SK-N-SH treated with all-trans-retinoic acid at 6 μM for 48 hours (cell line): ENCODE measurements at regions not wholly inside any gene's neighbourhood (a gene's known extent, or its start where the extent isn't known, plus 50 kb on each side); places are given as distances from the start of the nearest gene placed in this dataset.

Source experiments
- ATAC-seq: fragments of 200-7000 bp; cut with Tn5 transposase; 3 replicates; pipeline ENCODE4 v1.9.1; 2020; ENCODE audit warnings: mild to moderate bottlenecking, moderate library complexity
- ARNTL ChIP-seq: fragments of 450-650 bp; formaldehyde crosslinking; IDR thresholded peaks from 2 replicates; pipeline ENCODE4 v1.5.0; 2020; ENCODE audit warnings: low read depth, mild to moderate bottlenecking, moderate library complexity, borderline replicate concordance
- BACH2 ChIP-seq: fragments of 250-450 bp; sonication (Bioruptor Pico); IDR thresholded peaks from 2 replicates; pipeline ENCODE4 v1.9.0; 2021; ENCODE audit warnings: mild to moderate bottlenecking, borderline replicate concordance
- CSDC2 ChIP-seq: fragments of 250-450 bp; sonication (Bioruptor Pico); IDR thresholded peaks from 2 replicates; pipeline ENCODE4 v1.5.0; 2020; ENCODE audit warnings: mild to moderate bottlenecking, moderate library complexity
- ESRRG ChIP-seq: fragments of 250-450 bp; sonication (Bioruptor Pico); IDR thresholded peaks from 2 replicates; pipeline ENCODE4 v1.6.1; 2021; ENCODE audit warnings: mild to moderate bottlenecking
- GLIS3 ChIP-seq: fragments of 250-450 bp; sonication (Bioruptor Pico); IDR thresholded peaks from 2 replicates; pipeline ENCODE4 v1.5.0; 2020; ENCODE audit warnings: mild to moderate bottlenecking, moderate library complexity
- ISL1 ChIP-seq: fragments of 250-450 bp; sonication (Bioruptor Pico); IDR thresholded peaks from 2 replicates; pipeline ENCODE4 v2.1.2; 2022; ENCODE audit warnings: mild to moderate bottlenecking, moderate library complexity
- OSR1 ChIP-seq: fragments of 250-450 bp; sonication (Bioruptor Pico); IDR thresholded peaks from 2 replicates; pipeline ENCODE4 v1.8.0; 2022; ENCODE audit warnings: moderate library complexity, mild to moderate bottlenecking, inconsistent platforms
- PPARA ChIP-seq: fragments of 250-450 bp; sonication (Bioruptor Pico); IDR thresholded peaks from 2 replicates; pipeline ENCODE4 v1.5.0; 2020; ENCODE audit warnings: mild to moderate bottlenecking, borderline replicate concordance
- RARB ChIP-seq: fragments of 250-450 bp; sonication (Bioruptor Pico); IDR thresholded peaks from 2 replicates; pipeline ENCODE4 v1.8.0; 2021; ENCODE audit warnings: mild to moderate bottlenecking, moderate library complexity
- SNAI2 ChIP-seq: fragments of 250-450 bp; sonication (Bioruptor Pico); IDR thresholded peaks from 2 replicates; pipeline ENCODE4 v1.5.0; 2020; ENCODE audit warnings: mild to moderate bottlenecking, moderate library complexity
- TCF4 ChIP-seq: fragments of 250-450 bp; sonication (Bioruptor Pico); IDR thresholded peaks from 2 replicates; pipeline ENCODE4 v1.8.0; 2021; ENCODE audit warnings: mild to moderate bottlenecking, moderate library complexity, borderline replicate concordance
- TOX ChIP-seq: fragments of 250-450 bp; sonication (Bioruptor Pico); IDR thresholded peaks from 2 replicates; pipeline ENCODE4 v1.8.0; 2021; ENCODE audit warnings: mild to moderate bottlenecking, moderate library complexity, borderline replicate concordance
- ZC3H10 ChIP-seq: fragments of 250-450 bp; sonication (Bioruptor Pico); IDR thresholded peaks from 2 replicates; pipeline ENCODE4 v1.5.1; 2021; ENCODE audit warnings: mild to moderate bottlenecking, moderate library complexity
- ZFP3 ChIP-seq: fragments of 250-450 bp; sonication (Bioruptor Pico); IDR thresholded peaks from 2 replicates; pipeline ENCODE4 v1.5.0; 2020; ENCODE audit warnings: mild to moderate bottlenecking, moderate library complexity
- ZFP30 ChIP-seq: fragments of 450-650 bp; formaldehyde crosslinking; IDR thresholded peaks from 2 replicates; pipeline ENCODE4 v1.5.0; 2022; ENCODE audit warnings: mild to moderate bottlenecking, moderate library complexity
- ZNF565 ChIP-seq: fragments of 450-650 bp; formaldehyde crosslinking; conservative IDR thresholded peaks from 2 replicates; pipeline ENCODE4 v1.5.0; 2020; ENCODE audit warnings: low read depth, mild to moderate bottlenecking, moderate library complexity
- ZNF70 ChIP-seq: fragments of 450-650 bp; formaldehyde crosslinking; IDR thresholded peaks from 2 replicates; pipeline ENCODE4 v1.5.0; 2020; ENCODE audit warnings: mild to moderate bottlenecking, moderate library complexity
- ZNF8 ChIP-seq: fragments of 450-650 bp; formaldehyde crosslinking; IDR thresholded peaks from 2 replicates; pipeline ENCODE4 v1.5.0; 2020; ENCODE audit warnings: mild to moderate bottlenecking, moderate library complexity
- TF ChIP-seq, protein P1 (sequence below): fragments of 250-450 bp; sonication (Bioruptor Pico); IDR thresholded peaks from 2 replicates; pipeline ENCODE4 v1.5.1; 2021; ENCODE audit warnings: mild to moderate bottlenecking, moderate library complexity
- TF ChIP-seq, protein P2 (sequence below): fragments of 250-450 bp; sonication (Bioruptor Pico); IDR thresholded peaks from 2 replicates; pipeline ENCODE4 v1.8.0; 2021; ENCODE audit warnings: low read depth, mild to moderate bottlenecking, moderate library complexity, borderline replicate concordance
- TF ChIP-seq, protein P3 (sequence below): fragments of 250-450 bp; sonication (Bioruptor Pico); IDR thresholded peaks from 2 replicates; pipeline ENCODE4 v1.8.0; 2020; ENCODE audit warnings: mild to moderate bottlenecking, moderate library complexity, borderline replicate concordance
- TF ChIP-seq, protein P4 (sequence below): fragments of 250-450 bp; sonication (Bioruptor Pico); IDR thresholded peaks from 2 replicates; pipeline ENCODE4 v1.5.0; 2020; ENCODE audit warnings: mild to moderate bottlenecking, moderate library complexity
- TF ChIP-seq, protein P5 (sequence below): fragments of 250-450 bp; sonication (Bioruptor Pico); IDR thresholded peaks from 2 replicates; pipeline ENCODE4 v1.5.1; 2020; ENCODE audit warnings: low read depth, mild to moderate bottlenecking, moderate library complexity

DNA sequence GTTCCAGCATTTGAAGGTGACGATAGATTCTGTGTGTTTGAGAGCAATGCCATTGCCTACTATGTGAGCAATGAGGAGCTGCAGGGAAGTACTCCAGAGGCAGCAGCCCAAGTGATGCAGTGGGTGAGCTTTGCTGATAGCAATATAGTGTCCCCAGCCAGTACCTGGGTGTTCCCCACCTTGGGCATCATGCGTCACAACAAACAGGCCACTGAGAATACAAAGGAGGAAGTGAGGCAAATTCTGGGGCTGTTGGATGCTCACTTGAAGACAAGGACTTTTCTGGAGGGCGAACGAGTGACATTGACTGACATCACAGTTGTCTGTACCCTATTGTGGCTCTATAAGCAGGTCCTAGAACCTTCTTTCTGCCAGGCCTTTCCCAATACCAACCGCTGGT lies 142.0 kb downstream of the PLS3 start:
- no peak for ATAC-seq
- TF ChIP-seq, protein P1, sequence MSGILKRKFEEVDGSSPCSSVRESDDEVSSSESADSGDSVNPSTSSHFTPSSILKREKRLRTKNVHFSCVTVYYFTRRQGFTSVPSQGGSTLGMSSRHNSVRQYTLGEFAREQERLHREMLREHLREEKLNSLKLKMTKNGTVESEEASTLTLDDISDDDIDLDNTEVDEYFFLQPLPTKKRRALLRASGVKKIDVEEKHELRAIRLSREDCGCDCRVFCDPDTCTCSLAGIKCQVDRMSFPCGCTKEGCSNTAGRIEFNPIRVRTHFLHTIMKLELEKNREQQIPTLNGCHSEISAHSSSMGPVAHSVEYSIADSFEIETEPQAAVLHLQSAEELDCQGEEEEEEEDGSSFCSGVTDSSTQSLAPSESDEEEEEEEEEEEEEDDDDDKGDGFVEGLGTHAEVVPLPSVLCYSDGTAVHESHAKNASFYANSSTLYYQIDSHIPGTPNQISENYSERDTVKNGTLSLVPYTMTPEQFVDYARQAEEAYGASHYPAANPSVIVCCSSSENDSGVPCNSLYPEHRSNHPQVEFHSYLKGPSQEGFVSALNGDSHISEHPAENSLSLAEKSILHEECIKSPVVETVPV (CRISPR knock-in tag): no peak
- no peak for TF ChIP-seq GLIS3 (CRISPR knock-in tag)
- TF ChIP-seq TOX (CRISPR knock-in tag): no peak
- no peak for TF ChIP-seq ZFP3 (CRISPR knock-in tag)
- no peak for TF ChIP-seq OSR1 (CRISPR knock-in tag)
- TF ChIP-seq ISL1 (CRISPR knock-in tag): no peak
- TF ChIP-seq ZNF8: no peak
- TF ChIP-seq PPARA: no peak
- TF ChIP-seq ZFP30: no peak
- TF ChIP-seq ZNF565 (CRISPR knock-in tag): no peak
- TF ChIP-seq RARB (CRISPR knock-in tag): no peak
- no peak for TF ChIP-seq ESRRG (CRISPR knock-in tag)
- TF ChIP-seq ZNF70 (CRISPR knock-in tag): no peak
- no peak for TF ChIP-seq BACH2 (CRISPR knock-in tag)
- TF ChIP-seq, protein P2, sequence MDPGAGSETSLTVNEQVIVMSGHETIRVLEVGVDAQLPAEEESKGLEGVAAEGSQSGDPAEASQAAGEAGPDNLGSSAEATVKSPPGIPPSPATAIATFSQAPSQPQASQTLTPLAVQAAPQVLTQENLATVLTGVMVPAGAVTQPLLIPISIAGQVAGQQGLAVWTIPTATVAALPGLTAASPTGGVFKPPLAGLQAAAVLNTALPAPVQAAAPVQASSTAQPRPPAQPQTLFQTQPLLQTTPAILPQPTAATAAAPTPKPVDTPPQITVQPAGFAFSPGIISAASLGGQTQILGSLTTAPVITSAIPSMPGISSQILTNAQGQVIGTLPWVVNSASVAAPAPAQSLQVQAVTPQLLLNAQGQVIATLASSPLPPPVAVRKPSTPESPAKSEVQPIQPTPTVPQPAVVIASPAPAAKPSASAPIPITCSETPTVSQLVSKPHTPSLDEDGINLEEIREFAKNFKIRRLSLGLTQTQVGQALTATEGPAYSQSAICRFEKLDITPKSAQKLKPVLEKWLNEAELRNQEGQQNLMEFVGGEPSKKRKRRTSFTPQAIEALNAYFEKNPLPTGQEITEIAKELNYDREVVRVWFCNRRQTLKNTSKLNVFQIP (CRISPR knock-in tag): no peak
- TF ChIP-seq, protein P3, sequence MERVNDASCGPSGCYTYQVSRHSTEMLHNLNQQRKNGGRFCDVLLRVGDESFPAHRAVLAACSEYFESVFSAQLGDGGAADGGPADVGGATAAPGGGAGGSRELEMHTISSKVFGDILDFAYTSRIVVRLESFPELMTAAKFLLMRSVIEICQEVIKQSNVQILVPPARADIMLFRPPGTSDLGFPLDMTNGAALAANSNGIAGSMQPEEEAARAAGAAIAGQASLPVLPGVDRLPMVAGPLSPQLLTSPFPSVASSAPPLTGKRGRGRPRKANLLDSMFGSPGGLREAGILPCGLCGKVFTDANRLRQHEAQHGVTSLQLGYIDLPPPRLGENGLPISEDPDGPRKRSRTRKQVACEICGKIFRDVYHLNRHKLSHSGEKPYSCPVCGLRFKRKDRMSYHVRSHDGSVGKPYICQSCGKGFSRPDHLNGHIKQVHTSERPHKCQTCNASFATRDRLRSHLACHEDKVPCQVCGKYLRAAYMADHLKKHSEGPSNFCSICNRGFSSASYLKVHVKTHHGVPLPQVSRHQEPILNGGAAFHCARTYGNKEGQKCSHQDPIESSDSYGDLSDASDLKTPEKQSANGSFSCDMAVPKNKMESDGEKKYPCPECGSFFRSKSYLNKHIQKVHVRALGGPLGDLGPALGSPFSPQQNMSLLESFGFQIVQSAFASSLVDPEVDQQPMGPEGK: no peak
- TF ChIP-seq CSDC2 (CRISPR knock-in tag): no peak
- TF ChIP-seq SNAI2 (CRISPR knock-in tag): no peak
- TF ChIP-seq, all 23 proteins: peak for 0

DNA sequence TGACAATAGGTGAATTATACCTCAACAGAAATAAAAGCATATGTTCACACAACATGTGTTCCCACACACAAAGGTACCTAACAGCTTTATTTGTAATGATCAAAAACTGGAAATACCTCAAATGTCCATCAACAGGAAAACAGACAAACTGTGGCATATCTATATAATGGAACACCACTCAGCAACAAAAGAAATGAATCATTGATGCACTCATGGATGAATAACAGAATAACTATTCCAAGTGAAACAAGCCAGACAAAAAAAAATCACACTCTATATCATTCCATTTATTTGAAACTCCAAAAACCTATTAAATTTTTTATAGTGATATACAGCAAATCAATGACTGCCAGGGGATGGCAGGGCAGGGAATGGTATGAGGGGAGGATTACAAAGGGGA lies 148.1 kb downstream of the PLS3 start:
- TF ChIP-seq, protein P2 (CRISPR knock-in tag): no peak
- no peak for TF ChIP-seq ESRRG (CRISPR knock-in tag)
- no peak for TF ChIP-seq CSDC2 (CRISPR knock-in tag)
- no peak for TF ChIP-seq BACH2 (CRISPR knock-in tag)
- TF ChIP-seq SNAI2 (CRISPR knock-in tag): no peak
- no peak for TF ChIP-seq TCF4 (CRISPR knock-in tag)
- TF ChIP-seq, protein P3: no peak
- TF ChIP-seq RARB (CRISPR knock-in tag): no peak
- TF ChIP-seq ZNF70 (CRISPR knock-in tag): no peak
- TF ChIP-seq ZFP30: no peak
- TF ChIP-seq, protein P4, sequence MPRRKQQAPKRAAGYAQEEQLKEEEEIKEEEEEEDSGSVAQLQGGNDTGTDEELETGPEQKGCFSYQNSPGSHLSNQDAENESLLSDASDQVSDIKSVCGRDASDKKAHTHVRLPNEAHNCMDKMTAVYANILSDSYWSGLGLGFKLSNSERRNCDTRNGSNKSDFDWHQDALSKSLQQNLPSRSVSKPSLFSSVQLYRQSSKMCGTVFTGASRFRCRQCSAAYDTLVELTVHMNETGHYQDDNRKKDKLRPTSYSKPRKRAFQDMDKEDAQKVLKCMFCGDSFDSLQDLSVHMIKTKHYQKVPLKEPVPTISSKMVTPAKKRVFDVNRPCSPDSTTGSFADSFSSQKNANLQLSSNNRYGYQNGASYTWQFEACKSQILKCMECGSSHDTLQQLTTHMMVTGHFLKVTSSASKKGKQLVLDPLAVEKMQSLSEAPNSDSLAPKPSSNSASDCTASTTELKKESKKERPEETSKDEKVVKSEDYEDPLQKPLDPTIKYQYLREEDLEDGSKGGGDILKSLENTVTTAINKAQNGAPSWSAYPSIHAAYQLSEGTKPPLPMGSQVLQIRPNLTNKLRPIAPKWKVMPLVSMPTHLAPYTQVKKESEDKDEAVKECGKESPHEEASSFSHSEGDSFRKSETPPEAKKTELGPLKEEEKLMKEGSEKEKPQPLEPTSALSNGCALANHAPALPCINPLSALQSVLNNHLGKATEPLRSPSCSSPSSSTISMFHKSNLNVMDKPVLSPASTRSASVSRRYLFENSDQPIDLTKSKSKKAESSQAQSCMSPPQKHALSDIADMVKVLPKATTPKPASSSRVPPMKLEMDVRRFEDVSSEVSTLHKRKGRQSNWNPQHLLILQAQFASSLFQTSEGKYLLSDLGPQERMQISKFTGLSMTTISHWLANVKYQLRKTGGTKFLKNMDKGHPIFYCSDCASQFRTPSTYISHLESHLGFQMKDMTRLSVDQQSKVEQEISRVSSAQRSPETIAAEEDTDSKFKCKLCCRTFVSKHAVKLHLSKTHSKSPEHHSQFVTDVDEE (CRISPR knock-in tag): no peak
- no peak for TF ChIP-seq ZC3H10 (CRISPR knock-in tag)
- TF ChIP-seq, protein P1 (CRISPR knock-in tag): no peak
- no peak for TF ChIP-seq OSR1 (CRISPR knock-in tag)
- TF ChIP-seq, protein P5, sequence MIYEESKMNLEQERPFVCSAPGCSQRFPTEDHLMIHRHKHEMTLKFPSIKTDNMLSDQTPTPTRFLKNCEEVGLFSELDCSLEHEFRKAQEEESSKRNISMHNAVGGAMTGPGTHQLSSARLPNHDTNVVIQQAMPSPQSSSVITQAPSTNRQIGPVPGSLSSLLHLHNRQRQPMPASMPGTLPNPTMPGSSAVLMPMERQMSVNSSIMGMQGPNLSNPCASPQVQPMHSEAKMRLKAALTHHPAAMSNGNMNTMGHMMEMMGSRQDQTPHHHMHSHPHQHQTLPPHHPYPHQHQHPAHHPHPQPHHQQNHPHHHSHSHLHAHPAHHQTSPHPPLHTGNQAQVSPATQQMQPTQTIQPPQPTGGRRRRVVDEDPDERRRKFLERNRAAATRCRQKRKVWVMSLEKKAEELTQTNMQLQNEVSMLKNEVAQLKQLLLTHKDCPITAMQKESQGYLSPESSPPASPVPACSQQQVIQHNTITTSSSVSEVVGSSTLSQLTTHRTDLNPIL: no peak
- TF ChIP-seq ISL1 (CRISPR knock-in tag): no peak
- no peak for TF ChIP-seq ZFP3 (CRISPR knock-in tag)
- no peak for TF ChIP-seq PPARA
- no peak for TF ChIP-seq ARNTL
- TF ChIP-seq GLIS3 (CRISPR knock-in tag): no peak
- TF ChIP-seq, all 23 proteins: peak for 0
- ATAC-seq: no peak
